WTC11 (cell line): ENCODE measurements at regions not wholly inside any gene's neighbourhood (a gene's known extent, or its start where the extent isn't known, plus 50 kb on each side); places are given as distances from the start of the nearest gene placed in this dataset.

Experiments
- ATAC-seq: fragments of 200-7000 bp; cut with Tn5 transposase; 2 replicates; pipeline ENCODE4 v1.10.0; 2021; ENCODE audit warnings: mild to moderate bottlenecking, moderate library complexity
- CTCF ChIA-PET: fragments of 300-600 bp; sonication (Branson Sonifier 250); formaldehyde crosslinking; loops from one replicate; lab custom pipeline; 2021; ENCODE audit warnings: antibody characterized with exemption; lab: Charles Lee
- POLR2A ChIA-PET: fragments of 350-600 bp; sonication (Branson Sonifier 250); formaldehyde crosslinking; loops from one replicate; lab custom pipeline; 2021; ENCODE audit warnings: antibody characterized with exemption; lab: Charles Lee
- DNase-seq: peaks from one replicate; pipeline ENCODE4 v3.0.0; 2021; ENCODE audit warnings: low spot score
- H3K27ac Mint-ChIP-seq: 2 replicates; pipeline ENCODE4 v1.8.0; 2021; ENCODE audit warnings: mixed read lengths
- H3K27me3 Mint-ChIP-seq: 2 replicates; pipeline ENCODE4 v1.8.0; 2021; ENCODE audit warnings: low read depth, mild to moderate bottlenecking, moderate library complexity, mixed read lengths
- H3K36me3 Mint-ChIP-seq: 2 replicates; pipeline ENCODE4 v1.8.0; 2021; ENCODE audit warnings: mixed read lengths
- H3K4me1 Mint-ChIP-seq: 2 replicates; pipeline ENCODE4 v1.8.0; 2022; ENCODE audit warnings: mixed read lengths
- H3K4me3 Mint-ChIP-seq: 2 replicates; pipeline ENCODE4 v1.8.0; 2021; ENCODE audit warnings: mild to moderate bottlenecking, moderate library complexity, mixed read lengths
- H3K9me3 Mint-ChIP-seq: 2 replicates; pipeline ENCODE4 v1.8.0; 2021; ENCODE audit warnings: mixed read lengths
- AFF4 ChIP-seq: sonication (generic); formaldehyde crosslinking; IDR thresholded peaks from 2 replicates; pipeline ENCODE4 v1.8.1; 2023; ENCODE audit warnings: mild to moderate bottlenecking, missing genetic modification reagents, borderline replicate concordance
- CBFB ChIP-seq: sonication (generic); formaldehyde crosslinking; IDR thresholded peaks from 2 replicates; pipeline ENCODE4 v1.8.1; 2022; ENCODE audit warnings: mild to moderate bottlenecking, low read depth, missing genetic modification reagents
- ESRRA ChIP-seq: sonication (generic); formaldehyde crosslinking; IDR thresholded peaks from 2 replicates; pipeline ENCODE4 v1.8.1; 2022; ENCODE audit warnings: mild to moderate bottlenecking, missing genetic modification reagents, borderline replicate concordance
- GTF2I ChIP-seq: fragments of 250-450 bp; sonication (Bioruptor Pico); conservative IDR thresholded peaks from 2 replicates; pipeline ENCODE4 v1.4.0; 2021; ENCODE audit warnings: mild to moderate bottlenecking
- HMGA2 ChIP-seq: fragments of 250-450 bp; sonication (Bioruptor Pico); IDR thresholded peaks from 2 replicates; pipeline ENCODE4 v1.4.0; 2021; ENCODE audit warnings: mild to moderate bottlenecking, moderate library complexity
- IRF2 ChIP-seq: sonication (generic); formaldehyde crosslinking; IDR thresholded peaks from 2 replicates; pipeline ENCODE4 v1.8.0; 2022; ENCODE audit warnings: low read depth, missing genetic modification reagents, borderline replicate concordance
- MYBL2 ChIP-seq: sonication (generic); formaldehyde crosslinking; IDR thresholded peaks from 2 replicates; pipeline ENCODE4 v1.8.1; 2023; ENCODE audit warnings: mild to moderate bottlenecking, moderate library complexity, missing genetic modification reagents
- NFATC4 ChIP-seq: fragments of 250-450 bp; sonication (Bioruptor Pico); IDR thresholded peaks from 2 replicates; pipeline ENCODE4 v1.9.0; 2021; ENCODE audit warnings: mild to moderate bottlenecking
- NR1H2 ChIP-seq: sonication (generic); formaldehyde crosslinking; IDR thresholded peaks from 2 replicates; pipeline ENCODE4 v1.9.0; 2021; ENCODE audit warnings: mild to moderate bottlenecking, moderate library complexity, missing genetic modification reagents
- NR3C1 ChIP-seq: sonication (generic); formaldehyde crosslinking; conservative IDR thresholded peaks from 2 replicates; pipeline ENCODE4 v1.8.1; 2023; ENCODE audit warnings: low read depth, mild to moderate bottlenecking, missing genetic modification reagents
- RORB ChIP-seq: fragments of 250-450 bp; sonication (Bioruptor Pico); IDR thresholded peaks from 2 replicates; pipeline ENCODE4 v1.9.0; 2021; ENCODE audit warnings: mild to moderate bottlenecking
- SOX15 ChIP-seq: fragments of 250-450 bp; sonication (Bioruptor Pico); IDR thresholded peaks from 2 replicates; pipeline ENCODE4 v1.9.0; 2021; ENCODE audit warnings: mild to moderate bottlenecking
- TCF7 ChIP-seq: sonication (generic); formaldehyde crosslinking; IDR thresholded peaks from 2 replicates; pipeline ENCODE4 v1.8.0; 2022; ENCODE audit warnings: mild to moderate bottlenecking, low read depth, missing genetic modification reagents, moderate library complexity
- TF ChIP-seq, protein P1 (sequence below): sonication (generic); formaldehyde crosslinking; IDR thresholded peaks from 2 replicates; pipeline ENCODE4 v1.8.1; 2022; ENCODE audit warnings: missing genetic modification reagents, borderline replicate concordance
- TF ChIP-seq, protein P2 (sequence below): fragments of 250-450 bp; sonication (Bioruptor Pico); IDR thresholded peaks from 2 replicates; pipeline ENCODE4 v1.9.0; 2021; ENCODE audit warnings: mild to moderate bottlenecking
- TF ChIP-seq, protein P3 (sequence below): sonication (generic); formaldehyde crosslinking; IDR thresholded peaks from 2 replicates; pipeline ENCODE4 v1.8.1; 2022; ENCODE audit warnings: low read depth, missing genetic modification reagents, borderline replicate concordance
- TF ChIP-seq, protein P4 (sequence below): sonication (generic); formaldehyde crosslinking; IDR thresholded peaks from 2 replicates; pipeline ENCODE4 v1.8.0; 2022; ENCODE audit warnings: missing genetic modification reagents
- TF ChIP-seq, protein P5 (sequence below): sonication (generic); formaldehyde crosslinking; conservative IDR thresholded peaks from 2 replicates; pipeline ENCODE4 v1.8.1; 2023; ENCODE audit warnings: mild to moderate bottlenecking, low read depth, missing genetic modification reagents, moderate library complexity

- TF ChIP-seq NR1H2 (no peak), NFATC4 (CRISPR knock-in tag) (no peak), ESRRA (CRISPR knock-in tag) (no peak), GTF2I (no peak), HMGA2 (no peak), CBFB (CRISPR knock-in tag) (no peak), IRF2 (CRISPR knock-in tag) (no peak), AFF4 (CRISPR knock-in tag) (no peak), MYBL2 (CRISPR knock-in tag) (no peak), NR3C1 (CRISPR knock-in tag) (no peak), TCF7 (CRISPR knock-in tag) (no peak), SOX15 (CRISPR knock-in tag) (no peak), RORB (CRISPR knock-in tag) (no peak)
- TF ChIP-seq, protein P1, sequence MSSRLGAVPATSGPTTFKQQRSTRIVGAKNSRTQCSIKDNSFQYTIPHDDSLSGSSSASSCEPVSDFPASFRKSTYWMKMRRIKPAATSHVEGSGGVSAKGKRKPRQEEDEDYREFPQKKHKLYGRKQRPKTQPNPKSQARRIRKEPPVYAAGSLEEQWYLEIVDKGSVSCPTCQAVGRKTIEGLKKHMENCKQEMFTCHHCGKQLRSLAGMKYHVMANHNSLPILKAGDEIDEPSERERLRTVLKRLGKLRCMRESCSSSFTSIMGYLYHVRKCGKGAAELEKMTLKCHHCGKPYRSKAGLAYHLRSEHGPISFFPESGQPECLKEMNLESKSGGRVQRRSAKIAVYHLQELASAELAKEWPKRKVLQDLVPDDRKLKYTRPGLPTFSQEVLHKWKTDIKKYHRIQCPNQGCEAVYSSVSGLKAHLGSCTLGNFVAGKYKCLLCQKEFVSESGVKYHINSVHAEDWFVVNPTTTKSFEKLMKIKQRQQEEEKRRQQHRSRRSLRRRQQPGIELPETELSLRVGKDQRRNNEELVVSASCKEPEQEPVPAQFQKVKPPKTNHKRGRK, result no peak
- TF ChIP-seq, protein P2, sequence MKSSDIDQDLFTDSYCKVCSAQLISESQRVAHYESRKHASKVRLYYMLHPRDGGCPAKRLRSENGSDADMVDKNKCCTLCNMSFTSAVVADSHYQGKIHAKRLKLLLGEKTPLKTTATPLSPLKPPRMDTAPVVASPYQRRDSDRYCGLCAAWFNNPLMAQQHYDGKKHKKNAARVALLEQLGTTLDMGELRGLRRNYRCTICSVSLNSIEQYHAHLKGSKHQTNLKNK (CRISPR knock-in tag), result no peak
- TF ChIP-seq, protein P3, sequence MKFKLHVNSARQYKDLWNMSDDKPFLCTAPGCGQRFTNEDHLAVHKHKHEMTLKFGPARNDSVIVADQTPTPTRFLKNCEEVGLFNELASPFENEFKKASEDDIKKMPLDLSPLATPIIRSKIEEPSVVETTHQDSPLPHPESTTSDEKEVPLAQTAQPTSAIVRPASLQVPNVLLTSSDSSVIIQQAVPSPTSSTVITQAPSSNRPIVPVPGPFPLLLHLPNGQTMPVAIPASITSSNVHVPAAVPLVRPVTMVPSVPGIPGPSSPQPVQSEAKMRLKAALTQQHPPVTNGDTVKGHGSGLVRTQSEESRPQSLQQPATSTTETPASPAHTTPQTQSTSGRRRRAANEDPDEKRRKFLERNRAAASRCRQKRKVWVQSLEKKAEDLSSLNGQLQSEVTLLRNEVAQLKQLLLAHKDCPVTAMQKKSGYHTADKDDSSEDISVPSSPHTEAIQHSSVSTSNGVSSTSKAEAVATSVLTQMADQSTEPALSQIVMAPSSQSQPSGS, result no peak
- TF ChIP-seq, protein P4, sequence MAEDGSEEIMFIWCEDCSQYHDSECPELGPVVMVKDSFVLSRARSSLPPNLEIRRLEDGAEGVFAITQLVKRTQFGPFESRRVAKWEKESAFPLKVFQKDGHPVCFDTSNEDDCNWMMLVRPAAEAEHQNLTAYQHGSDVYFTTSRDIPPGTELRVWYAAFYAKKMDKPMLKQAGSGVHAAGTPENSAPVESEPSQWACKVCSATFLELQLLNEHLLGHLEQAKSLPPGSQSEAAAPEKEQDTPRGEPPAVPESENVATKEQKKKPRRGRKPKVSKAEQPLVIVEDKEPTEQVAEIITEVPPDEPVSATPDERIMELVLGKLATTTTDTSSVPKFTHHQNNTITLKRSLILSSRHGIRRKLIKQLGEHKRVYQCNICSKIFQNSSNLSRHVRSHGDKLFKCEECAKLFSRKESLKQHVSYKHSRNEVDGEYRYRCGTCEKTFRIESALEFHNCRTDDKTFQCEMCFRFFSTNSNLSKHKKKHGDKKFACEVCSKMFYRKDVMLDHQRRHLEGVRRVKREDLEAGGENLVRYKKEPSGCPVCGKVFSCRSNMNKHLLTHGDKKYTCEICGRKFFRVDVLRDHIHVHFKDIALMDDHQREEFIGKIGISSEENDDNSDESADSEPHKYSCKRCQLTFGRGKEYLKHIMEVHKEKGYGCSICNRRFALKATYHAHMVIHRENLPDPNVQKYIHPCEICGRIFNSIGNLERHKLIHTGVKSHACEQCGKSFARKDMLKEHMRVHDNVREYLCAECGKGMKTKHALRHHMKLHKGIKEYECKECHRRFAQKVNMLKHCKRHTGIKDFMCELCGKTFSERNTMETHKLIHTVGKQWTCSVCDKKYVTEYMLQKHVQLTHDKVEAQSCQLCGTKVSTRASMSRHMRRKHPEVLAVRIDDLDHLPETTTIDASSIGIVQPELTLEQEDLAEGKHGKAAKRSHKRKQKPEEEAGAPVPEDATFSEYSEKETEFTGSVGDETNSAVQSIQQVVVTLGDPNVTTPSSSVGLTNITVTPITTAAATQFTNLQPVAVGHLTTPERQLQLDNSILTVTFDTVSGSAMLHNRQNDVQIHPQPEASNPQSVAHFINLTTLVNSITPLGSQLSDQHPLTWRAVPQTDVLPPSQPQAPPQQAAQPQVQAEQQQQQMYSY (CRISPR knock-in tag), result no peak
- TF ChIP-seq, protein P5, sequence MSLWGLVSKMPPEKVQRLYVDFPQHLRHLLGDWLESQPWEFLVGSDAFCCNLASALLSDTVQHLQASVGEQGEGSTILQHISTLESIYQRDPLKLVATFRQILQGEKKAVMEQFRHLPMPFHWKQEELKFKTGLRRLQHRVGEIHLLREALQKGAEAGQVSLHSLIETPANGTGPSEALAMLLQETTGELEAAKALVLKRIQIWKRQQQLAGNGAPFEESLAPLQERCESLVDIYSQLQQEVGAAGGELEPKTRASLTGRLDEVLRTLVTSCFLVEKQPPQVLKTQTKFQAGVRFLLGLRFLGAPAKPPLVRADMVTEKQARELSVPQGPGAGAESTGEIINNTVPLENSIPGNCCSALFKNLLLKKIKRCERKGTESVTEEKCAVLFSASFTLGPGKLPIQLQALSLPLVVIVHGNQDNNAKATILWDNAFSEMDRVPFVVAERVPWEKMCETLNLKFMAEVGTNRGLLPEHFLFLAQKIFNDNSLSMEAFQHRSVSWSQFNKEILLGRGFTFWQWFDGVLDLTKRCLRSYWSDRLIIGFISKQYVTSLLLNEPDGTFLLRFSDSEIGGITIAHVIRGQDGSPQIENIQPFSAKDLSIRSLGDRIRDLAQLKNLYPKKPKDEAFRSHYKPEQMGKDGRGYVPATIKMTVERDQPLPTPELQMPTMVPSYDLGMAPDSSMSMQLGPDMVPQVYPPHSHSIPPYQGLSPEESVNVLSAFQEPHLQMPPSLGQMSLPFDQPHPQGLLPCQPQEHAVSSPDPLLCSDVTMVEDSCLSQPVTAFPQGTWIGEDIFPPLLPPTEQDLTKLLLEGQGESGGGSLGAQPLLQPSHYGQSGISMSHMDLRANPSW (CRISPR knock-in tag), result no peak
- no peak for ATAC-seq
- Mint-ChIP-seq H3K36me3 (peaks cover 8% of the 10 kb centered on the region; the same call in 1 of the 2 replicates), H3K9me3 (peaks cover 8% of the 10 kb centered on the region), H3K4me3 (no peak overlapping the region), H3K27ac (no peak overlapping the region), H3K27me3 (no peaks in the 10 kb centered on the region), H3K4me1 (peaks cover 35% of the 10 kb centered on the region)
- ChIA-PET CTCF (no interaction called here), POLR2A (no interaction called here)
- no peak for DNase-seq
Measured at GRCh38 chr6:153401751-153402150, 270.7 kb upstream of the RGS17 start.
